A673 (cell line): ENCODE measurements at regions not wholly inside any gene's neighbourhood (a gene's known extent, or its start where the extent isn't known, plus 50 kb on each side); places are given as distances from the start of the nearest gene placed in this dataset.

Source experiments
- CTCF ChIP-seq: fragments of 300-800, 200-600 bp; sonication (generic); conservative IDR thresholded peaks from 2 replicates; pipeline ENCODE4 v1.5.1; 2017; ENCODE audit warnings: low read depth, mild to moderate bottlenecking, antibody characterized with exemption, low read length, moderate library complexity, mixed read lengths
- EZH2 ChIP-seq: fragments of 200-600 bp; sonication (generic); IDR thresholded peaks from 2 replicates; pipeline ENCODE4 v1.6.1; 2017; ENCODE audit warnings: borderline replicate concordance, low read depth, mild to moderate bottlenecking, mixed read lengths, antibody characterized with exemption, low read length; ENCODE audit not compliant: poor library complexity, severe bottlenecking

GRCh38 chr16:62585041-62585545, 548.9 kb upstream of the CDH8 start:
- no peak for TF ChIP-seq CTCF
- TF ChIP-seq EZH2: no peak
